A204.1 (cell line): ENCODE measurements at regions not wholly inside any gene's neighbourhood (a gene's known extent, or its start where the extent isn't known, plus 50 kb on each side); places are given as distances from the start of the nearest gene placed in this dataset.
"Not testable (repeated sequence)": the region's sequence is repeated elsewhere in the genome, so short reads cannot be mapped to it uniquely, and the experiment has no call there.

Experiments used
- FAIRE-seq: peaks from 2 replicates; lab custom pipeline; 2012; peaks lifted over from hg19 to GRCh38; lab: Jason Lieb, UNC

GRCh38 chr11:95647355-95647754 is 142.2 kb downstream of the FAM76B start:
- no peak for FAIRE-seq

GRCh38 chr11:95641495-95641894 is 148.1 kb downstream of the FAM76B start:
- no peak for FAIRE-seq

- no peak for FAIRE-seq
Observed at GRCh38 chr11:95638501-95638900, 151.1 kb downstream of the FAM76B start.

- FAIRE-seq: no peak
Observed at GRCh38 chr11:95625164-95625900, 164.2 kb downstream of the FAM76B start.

GRCh38 chr11:95616256-95616804 is 173.3 kb downstream of the FAM76B start:
- no peak for FAIRE-seq

- FAIRE-seq: no peak
Observed at GRCh38 chr11:95611827-95612226, 177.8 kb downstream of the FAM76B start.

GRCh38 chr11:95610185-95610584 is 179.4 kb downstream of the FAM76B start:
- FAIRE-seq: not testable (repeated sequence)

GRCh38 chr11:95608093-95608492 is 181.5 kb downstream of the FAM76B start:
- FAIRE-seq: no peak

GRCh38 chr11:95606824-95607223 is 182.8 kb downstream of the FAM76B start:
- no peak for FAIRE-seq

GRCh38 chr11:95605271-95605940 is 184.2 kb downstream of the FAM76B start:
- no peak for FAIRE-seq

GRCh38 chr11:95599959-95600586 is 189.5 kb downstream of the FAM76B start:
- no peak for FAIRE-seq

- FAIRE-seq: no peak
Observed at GRCh38 chr11:95595973-95596489, 193.6 kb downstream of the FAM76B start.

GRCh38 chr11:95595541-95595940 is 194.0 kb downstream of the FAM76B start:
- FAIRE-seq: no peak

GRCh38 chr11:95593111-95593510 is 196.5 kb downstream of the FAM76B start:
- no peak for FAIRE-seq

- no peak for FAIRE-seq
Observed at GRCh38 chr11:95592471-95592870, 197.1 kb downstream of the FAM76B start.

GRCh38 chr11:95589893-95590612 is 199.5 kb downstream of the FAM76B start:
- no peak for FAIRE-seq

GRCh38 chr11:95588821-95589220 is 200.8 kb downstream of the FAM76B start:
- no peak for FAIRE-seq

GRCh38 chr11:95586661-95587060 is 202.9 kb downstream of the FAM76B start:
- FAIRE-seq: no peak

- no peak for FAIRE-seq
Observed at GRCh38 chr11:95586155-95586554, 203.4 kb downstream of the FAM76B start.

GRCh38 chr11:95585752-95586077 is 203.9 kb downstream of the FAM76B start:
- no peak for FAIRE-seq

- no peak for FAIRE-seq
Observed at GRCh38 chr11:95585069-95585751, 204.4 kb downstream of the FAM76B start.

GRCh38 chr11:95584589-95584988 is 205.0 kb downstream of the FAM76B start:
- FAIRE-seq: no peak
